H9 (cell line): ENCODE measurements at regions not wholly inside any gene's neighbourhood (a gene's known extent, or its start where the extent isn't known, plus 50 kb on each side); places are given as distances from the start of the nearest gene placed in this dataset.

Experiments used
- DNase-seq: peaks from one replicate; pipeline ENCODE4 v3.0.0-alpha.2; 2017
- H2AFZ ChIP-seq: one replicate; pipeline ENCODE4 v1.6.1; 2013; ENCODE audit warnings: mild to moderate bottlenecking, low read length, control low read depth, moderate library complexity
- H2AK5ac ChIP-seq: 2 replicates; pipeline ENCODE4 v1.6.1; 2013; ENCODE audit warnings: low read length, control low read depth, mixed read lengths; ENCODE audit not compliant: insufficient read length
- H2BK120ac ChIP-seq: one replicate; pipeline ENCODE4 v1.6.1; 2013; ENCODE audit warnings: low read depth, mild to moderate bottlenecking, low read length, control low read depth, inconsistent platforms; ENCODE audit not compliant: poor library complexity, severe bottlenecking
- H2BK12ac ChIP-seq: 2 replicates; pipeline ENCODE4 v1.6.1; 2013; ENCODE audit warnings: low read length, control low read depth, mixed read lengths, low read depth; ENCODE audit not compliant: insufficient read length
- H2BK15ac ChIP-seq: 2 replicates; pipeline ENCODE4 v1.6.1; 2013; ENCODE audit warnings: low read depth, low read length, control low read depth
- H2BK20ac ChIP-seq: one replicate; pipeline ENCODE4 v1.6.1; 2013; ENCODE audit warnings: low read depth, mild to moderate bottlenecking, low read length, control low read depth, inconsistent platforms; ENCODE audit not compliant: poor library complexity, severe bottlenecking
- H2BK5ac ChIP-seq: 2 replicates; pipeline ENCODE4 v1.6.1; 2013; ENCODE audit warnings: low read length, control low read depth, mixed read lengths; ENCODE audit not compliant: insufficient read length
- H3K14ac ChIP-seq: 2 replicates; pipeline ENCODE4 v1.6.1; 2013; ENCODE audit warnings: low read length, control low read depth; ENCODE audit not compliant: insufficient read depth
- H3K18ac ChIP-seq: 2 replicates; pipeline ENCODE4 v1.6.1; 2013; ENCODE audit warnings: low read depth, mild to moderate bottlenecking, mixed read lengths, low read length, control low read depth; ENCODE audit not compliant: insufficient read length
- H3K23ac ChIP-seq: 2 replicates; pipeline ENCODE4 v1.6.1; 2013; ENCODE audit warnings: low read length, control low read depth, mixed read lengths, low read depth; ENCODE audit not compliant: insufficient read length
- H3K23me2 ChIP-seq: 2 replicates; pipeline ENCODE4 v1.6.1; 2013; ENCODE audit warnings: low read depth, mild to moderate bottlenecking, mixed read lengths, low read length, control low read depth; ENCODE audit not compliant: insufficient read length, poor library complexity, severe bottlenecking
- H3K27ac ChIP-seq: 2 replicates; pipeline ENCODE4 v1.5.1; 2013; ENCODE audit warnings: low read length, control low read depth, mixed read lengths, low read depth; ENCODE audit not compliant: insufficient read length
- H3K27me3 ChIP-seq: 2 replicates; pipeline ENCODE4 v1.6.1; 2013; ENCODE audit warnings: low read length, control low read depth, inconsistent platforms; ENCODE audit not compliant: insufficient read depth
- H3K4ac ChIP-seq: 2 replicates; pipeline ENCODE4 v1.6.1; 2013; ENCODE audit warnings: low read depth, mild to moderate bottlenecking, control low read depth, inconsistent platforms, low read length, moderate library complexity
- H3K4me1 ChIP-seq: 2 replicates; pipeline ENCODE4 v1.6.1; 2013; ENCODE audit warnings: low read length, control low read depth, inconsistent platforms; ENCODE audit not compliant: insufficient read depth
- H3K4me2 ChIP-seq: 2 replicates; pipeline ENCODE4 v1.6.1; 2013; ENCODE audit warnings: low read length, control low read depth, mixed read lengths; ENCODE audit not compliant: insufficient read length, insufficient read depth
- H3K56ac ChIP-seq: 2 replicates; pipeline ENCODE4 v1.6.1; 2013; ENCODE audit warnings: low read depth, mild to moderate bottlenecking, mixed read lengths, low read length, control low read depth; ENCODE audit not compliant: insufficient read length
- H3K79me1 ChIP-seq: 2 replicates; pipeline ENCODE4 v1.6.1; 2013; ENCODE audit warnings: low read depth, mild to moderate bottlenecking, moderate library complexity, low read length, control low read depth, inconsistent platforms; ENCODE audit not compliant: insufficient read depth, poor library complexity, severe bottlenecking
- H3K79me2 ChIP-seq: 2 replicates; pipeline ENCODE4 v1.6.1; 2013; ENCODE audit warnings: low read length, control low read depth, inconsistent platforms; ENCODE audit not compliant: insufficient read depth
- H3K9ac ChIP-seq: 2 replicates; pipeline ENCODE4 v1.6.1; 2013; ENCODE audit warnings: low read length, control low read depth, mixed read lengths; ENCODE audit not compliant: insufficient read length; ENCODE audit errors: extremely low read depth
- H3K9me3 ChIP-seq: one replicate; pipeline ENCODE4 v1.6.1; 2013; ENCODE audit warnings: low read depth, low read length, inconsistent platforms; ENCODE audit not compliant: control insufficient read depth
- H3T11ph ChIP-seq: one replicate; pipeline ENCODE4 v1.6.1; 2013; ENCODE audit warnings: mild to moderate bottlenecking, low read length, control low read depth, inconsistent platforms
- H4K20me1 ChIP-seq: one replicate; pipeline ENCODE4 v1.6.1; 2013; ENCODE audit not compliant: control insufficient read depth, insufficient read length, insufficient read depth
- H4K5ac ChIP-seq: 2 replicates; pipeline ENCODE4 v1.6.1; 2013; ENCODE audit warnings: low read depth, mild to moderate bottlenecking, mixed read lengths, low read length, control low read depth; ENCODE audit not compliant: insufficient read length
- H4K8ac ChIP-seq: replicated peaks from 2 replicates; pipeline ENCODE4 v1.6.1; 2013; ENCODE audit warnings: low read length, control low read depth, mixed read lengths, low read depth; ENCODE audit not compliant: insufficient read length
- H4K91ac ChIP-seq: 2 replicates; pipeline ENCODE4 v1.6.1; 2013; ENCODE audit warnings: low read depth, mild to moderate bottlenecking, moderate library complexity, mixed read lengths, low read length, control low read depth; ENCODE audit not compliant: insufficient read length
- H3K27ac Mint-ChIP-seq, 3 experiments: 2 replicates in 2 of 3; 3 replicates in 1 of 3; pipeline ENCODE4 v1.8.0; 2020 to 2021; ENCODE audit warnings: mixed read lengths in 3 of 3, mild to moderate bottlenecking in 1 of 3, moderate library complexity in 1 of 3
- H3K27me3 Mint-ChIP-seq: 2 replicates; pipeline ENCODE4 v1.8.0; 2021; ENCODE audit warnings: low read depth, mild to moderate bottlenecking, moderate library complexity, mixed read lengths
- H3K36me3 Mint-ChIP-seq, 3 experiments: 2 replicates in 2 of 3; 3 replicates in 1 of 3; pipeline ENCODE4 v1.8.0; 2020 to 2021; ENCODE audit warnings: low read depth in 3 of 3, mixed read lengths in 3 of 3; ENCODE audit not compliant: insufficient read depth in 1 of 3
- H3K4me1 Mint-ChIP-seq, 2 experiments: 2 replicates each; pipeline ENCODE4 v1.8.0; 2020; ENCODE audit warnings: mixed read lengths in 2 of 2
- H3K4me3 Mint-ChIP-seq, 2 experiments: 2 replicates in 1 of 2; 3 replicates in 1 of 2; pipeline ENCODE4 v1.8.0; 2020 to 2021; ENCODE audit warnings: mild to moderate bottlenecking in 2 of 2, mixed read lengths in 2 of 2, moderate library complexity in 1 of 2
- H3K9me3 Mint-ChIP-seq, 2 experiments: 2 replicates in 1 of 2; 3 replicates in 1 of 2; pipeline ENCODE4 v1.8.0; 2020; ENCODE audit warnings: mild to moderate bottlenecking in 2 of 2, mixed read lengths in 2 of 2, moderate library complexity in 1 of 2
- WGBS: extraction: QIAGEN DNeasy Blood & Tissue Kit; methylation state at CpG from one replicate; pipeline ENCODE4 v1.1.7; 2013; ENCODE audit warnings: missing lambda C conversion rate, low lambda C conversion rate, mixed read lengths; ENCODE audit not compliant: insufficient read length; ENCODE audit errors: extremely low coverage; 5-methylcytosine and 5-hydroxymethylcytosine counted together
- TF ChIP-seq, protein P1 (sequence below): fragments of 200-600 bp; sonication (generic); conservative IDR thresholded peaks from 3 replicates; pipeline ENCODE4 v1.8.0; 2021; ENCODE audit warnings: antibody characterized with exemption, mild to moderate bottlenecking

DNA sequence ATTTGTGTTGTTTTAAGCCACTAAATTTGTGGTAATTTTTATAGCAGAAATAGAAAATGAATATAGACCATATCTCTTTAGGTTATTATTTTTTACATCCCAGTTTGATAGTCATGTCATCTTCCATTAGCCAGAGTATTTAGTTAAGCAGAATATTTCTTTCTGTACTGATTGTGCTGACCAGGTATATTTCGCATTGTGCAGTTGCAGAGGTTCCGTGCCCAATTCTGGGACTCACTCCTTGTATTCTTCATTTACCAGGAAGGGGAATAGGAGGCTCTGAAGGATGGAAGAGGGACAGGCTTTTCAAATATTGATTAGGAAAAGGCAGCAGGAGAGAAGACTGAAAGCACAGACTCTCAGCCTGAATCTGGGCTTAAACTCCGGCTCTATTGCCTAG lies 217.8 kb downstream of the AKAP7 start:
- Mint-ChIP-seq H3K27me3 (no peaks in the 10 kb centered on the region), H3K4me3 (no peak overlapping the region), H3K27ac (peak overlapping the region in 1 of 3 experiments; percentile 44; a peak in 1 of 7 replicates), H3K9me3 (no peaks in the 10 kb centered on the region), H3K36me3 (no peaks in the 10 kb centered on the region), H3K4me1 (peaks cover 8 to 23% of the 10 kb centered on the region in 2 experiments)
- Histone ChIP-seq H2AK5ac (no peak overlapping the region), H2BK12ac (no peak overlapping the region), H3K18ac (no peak overlapping the region), H2AFZ (no peak overlapping the region), H3K27ac (no peak overlapping the region), H3K79me1 (no peaks in the 10 kb centered on the region), H3K23me2 (no peaks in the 10 kb centered on the region), H4K20me1 (no peaks in the 10 kb centered on the region), H3T11ph (no peak overlapping the region), H3K56ac (no peak overlapping the region), H3K4ac (no peak overlapping the region), H4K91ac (no peak overlapping the region), H4K5ac (no peak overlapping the region), H3K79me2 (no peaks in the 10 kb centered on the region), H2BK120ac (no peak overlapping the region), H3K9ac (no peak overlapping the region), H3K4me2 (no peak overlapping the region), H2BK15ac (no peak overlapping the region), H3K4me1 (peaks cover 3% of the 10 kb centered on the region; the same call in 1 of the 2 replicates), H2BK5ac (no peak overlapping the region), H3K14ac (no peak overlapping the region), H4K8ac (no peak overlapping the region), H3K9me3 (no peaks in the 10 kb centered on the region), H3K23ac (no peak overlapping the region), H3K27me3 (no peaks in the 10 kb centered on the region), H2BK20ac (no peak overlapping the region)
- WGBS: no CpG with 5 or more reads among the region's 3 CpGs
- TF ChIP-seq, protein P1, sequence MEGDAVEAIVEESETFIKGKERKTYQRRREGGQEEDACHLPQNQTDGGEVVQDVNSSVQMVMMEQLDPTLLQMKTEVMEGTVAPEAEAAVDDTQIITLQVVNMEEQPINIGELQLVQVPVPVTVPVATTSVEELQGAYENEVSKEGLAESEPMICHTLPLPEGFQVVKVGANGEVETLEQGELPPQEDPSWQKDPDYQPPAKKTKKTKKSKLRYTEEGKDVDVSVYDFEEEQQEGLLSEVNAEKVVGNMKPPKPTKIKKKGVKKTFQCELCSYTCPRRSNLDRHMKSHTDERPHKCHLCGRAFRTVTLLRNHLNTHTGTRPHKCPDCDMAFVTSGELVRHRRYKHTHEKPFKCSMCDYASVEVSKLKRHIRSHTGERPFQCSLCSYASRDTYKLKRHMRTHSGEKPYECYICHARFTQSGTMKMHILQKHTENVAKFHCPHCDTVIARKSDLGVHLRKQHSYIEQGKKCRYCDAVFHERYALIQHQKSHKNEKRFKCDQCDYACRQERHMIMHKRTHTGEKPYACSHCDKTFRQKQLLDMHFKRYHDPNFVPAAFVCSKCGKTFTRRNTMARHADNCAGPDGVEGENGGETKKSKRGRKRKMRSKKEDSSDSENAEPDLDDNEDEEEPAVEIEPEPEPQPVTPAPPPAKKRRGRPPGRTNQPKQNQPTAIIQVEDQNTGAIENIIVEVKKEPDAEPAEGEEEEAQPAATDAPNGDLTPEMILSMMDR: no peak
- DNase-seq: no peak
